Mammary epithelial cell (primary cell): ENCODE measurements at regions not wholly inside any gene's neighbourhood (a gene's known extent, or its start where the extent isn't known, plus 50 kb on each side); places are given as distances from the start of the nearest gene placed in this dataset.

Experiments used
- EZH2 ChIP-seq: IDR thresholded peaks from 2 replicates; pipeline ENCODE4 v1.6.1; 2012; ENCODE audit warnings: low read length, inconsistent platforms, borderline replicate concordance
- TF ChIP-seq, protein P1 (sequence below), 2 donors: IDR thresholded peaks in 1 of 2; conservative IDR thresholded peaks in 1 of 2; 2 replicates each; pipeline ENCODE4 v1.5.1; 2011 to 2012; ENCODE audit warnings: inconsistent platforms in 2 of 2, low read length in 2 of 2, mild to moderate bottlenecking in 2 of 2, control low read depth in 1 of 2, low read depth in 1 of 2; ENCODE audit not compliant: insufficient read depth in 1 of 2; ENCODE audit errors: extremely low read depth in 1 of 2

DNA sequence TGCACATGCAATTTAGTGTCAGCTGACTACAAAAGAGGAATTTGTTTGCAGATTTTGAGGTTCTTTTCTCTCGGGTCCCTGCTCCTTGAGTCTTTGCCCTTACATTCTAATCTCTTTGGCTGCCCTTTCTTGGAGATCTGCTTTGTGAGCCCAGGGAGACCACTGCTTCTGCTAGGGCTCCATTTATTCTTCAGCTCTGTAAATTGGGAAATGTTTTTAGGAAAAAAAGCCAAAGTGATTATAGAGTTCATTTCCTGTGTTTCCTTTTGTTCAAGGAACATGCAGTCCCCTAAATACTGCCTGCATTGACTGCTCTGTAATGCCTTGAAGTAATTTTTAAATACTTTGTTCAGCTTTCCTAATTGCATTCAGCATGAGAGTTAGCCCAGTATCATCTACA lies 197.4 kb downstream of the CSNK1G3 start:
- TF ChIP-seq EZH2, result no peak
- TF ChIP-seq, protein P1, sequence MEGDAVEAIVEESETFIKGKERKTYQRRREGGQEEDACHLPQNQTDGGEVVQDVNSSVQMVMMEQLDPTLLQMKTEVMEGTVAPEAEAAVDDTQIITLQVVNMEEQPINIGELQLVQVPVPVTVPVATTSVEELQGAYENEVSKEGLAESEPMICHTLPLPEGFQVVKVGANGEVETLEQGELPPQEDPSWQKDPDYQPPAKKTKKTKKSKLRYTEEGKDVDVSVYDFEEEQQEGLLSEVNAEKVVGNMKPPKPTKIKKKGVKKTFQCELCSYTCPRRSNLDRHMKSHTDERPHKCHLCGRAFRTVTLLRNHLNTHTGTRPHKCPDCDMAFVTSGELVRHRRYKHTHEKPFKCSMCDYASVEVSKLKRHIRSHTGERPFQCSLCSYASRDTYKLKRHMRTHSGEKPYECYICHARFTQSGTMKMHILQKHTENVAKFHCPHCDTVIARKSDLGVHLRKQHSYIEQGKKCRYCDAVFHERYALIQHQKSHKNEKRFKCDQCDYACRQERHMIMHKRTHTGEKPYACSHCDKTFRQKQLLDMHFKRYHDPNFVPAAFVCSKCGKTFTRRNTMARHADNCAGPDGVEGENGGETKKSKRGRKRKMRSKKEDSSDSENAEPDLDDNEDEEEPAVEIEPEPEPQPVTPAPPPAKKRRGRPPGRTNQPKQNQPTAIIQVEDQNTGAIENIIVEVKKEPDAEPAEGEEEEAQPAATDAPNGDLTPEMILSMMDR (conservative IDR thresholded peaks at IDR 0.05 in 1 of 2, IDR thresholded peaks at IDR 0.05 in 1 of 2; ENCODE audit: extremely low read depth in 1 of 2, insufficient read depth in 1 of 2, low read depth in 1 of 2, low read length in 2 of 2), result no peak
